ENCODE measurements at regions not wholly inside any gene's neighbourhood (a gene's known extent, or its start where the extent isn't known, plus 50 kb on each side); places are given as distances from the start of the nearest gene placed in this dataset.

DNA sequence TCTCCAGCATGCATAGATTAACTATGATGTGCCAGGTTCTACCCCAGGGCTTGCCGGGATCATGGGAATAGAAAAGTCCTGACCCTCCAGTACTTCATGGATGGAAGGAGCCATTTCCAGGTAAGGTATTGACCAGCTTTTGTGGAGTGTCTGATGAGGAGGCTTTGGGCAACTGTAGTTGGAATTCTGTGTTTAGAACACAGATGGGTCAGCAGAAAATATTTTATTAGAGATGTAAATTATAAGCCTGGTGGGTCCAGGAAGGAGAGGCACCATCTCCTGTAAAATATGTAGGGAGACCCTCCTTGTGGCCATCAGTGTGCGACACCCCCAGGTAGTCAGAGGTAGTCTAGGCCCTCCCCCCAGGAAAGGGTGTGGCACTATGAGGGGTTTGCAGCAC lies 156.2 kb downstream of the IRX1 start:
- Mint-ChIP-seq H3K9me3 (peaks cover 4% of the 10 kb centered on the region), H3K36me3 (no peaks in the 10 kb centered on the region), H3K4me1 (no peaks in the 10 kb centered on the region), H3K27ac (no peak overlapping the region), H3K4me3 (no peak overlapping the region), H3K27me3 (no peaks in the 10 kb centered on the region)
- POLR2A ChIA-PET = no interaction called here
- no peak for DNase-seq
- no peak for ATAC-seq (ENCODE audit: low read depth)

DNA sequence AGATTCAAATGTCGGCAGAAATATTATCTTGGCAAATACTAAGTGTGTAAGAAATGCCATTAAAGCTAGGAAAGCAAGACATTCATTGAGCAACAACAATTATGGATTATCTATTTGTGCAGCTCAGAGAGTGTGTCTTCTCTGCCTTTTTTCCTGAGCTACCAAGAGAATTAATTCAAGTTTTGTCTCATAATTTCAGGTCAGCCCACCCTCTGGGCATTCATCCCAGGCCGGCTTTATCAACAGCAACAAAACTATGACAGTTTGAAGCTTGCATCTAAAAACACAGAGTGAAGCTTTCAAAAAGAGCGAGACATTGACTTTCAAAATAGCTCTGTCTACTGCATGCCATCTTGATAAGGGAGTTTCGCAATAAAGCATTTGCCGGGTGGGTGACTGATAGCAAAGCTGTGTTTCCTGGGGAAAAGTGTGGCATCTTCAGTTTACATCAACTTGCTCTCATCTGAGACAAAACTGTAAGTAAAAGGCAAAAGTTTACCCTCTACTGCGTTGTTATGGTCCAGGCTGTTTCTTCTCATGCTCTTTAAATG lies 182.4 kb downstream of the IRX1 start:
- no peak for ATAC-seq (ENCODE audit: low read depth)
- no peak overlapping the region for H3K4me3 Mint-ChIP-seq
- no peak for DNase-seq
- H3K9me3 Mint-ChIP-seq = peaks cover 2% of the 10 kb centered on the region
- H3K4me1 Mint-ChIP-seq = no peaks in the 10 kb centered on the region
- POLR2A ChIA-PET = no interaction called here
- H3K36me3 Mint-ChIP-seq = no peaks in the 10 kb centered on the region
- no peak overlapping the region for H3K27ac Mint-ChIP-seq
- H3K27me3 Mint-ChIP-seq = no peaks in the 10 kb centered on the region

DNA sequence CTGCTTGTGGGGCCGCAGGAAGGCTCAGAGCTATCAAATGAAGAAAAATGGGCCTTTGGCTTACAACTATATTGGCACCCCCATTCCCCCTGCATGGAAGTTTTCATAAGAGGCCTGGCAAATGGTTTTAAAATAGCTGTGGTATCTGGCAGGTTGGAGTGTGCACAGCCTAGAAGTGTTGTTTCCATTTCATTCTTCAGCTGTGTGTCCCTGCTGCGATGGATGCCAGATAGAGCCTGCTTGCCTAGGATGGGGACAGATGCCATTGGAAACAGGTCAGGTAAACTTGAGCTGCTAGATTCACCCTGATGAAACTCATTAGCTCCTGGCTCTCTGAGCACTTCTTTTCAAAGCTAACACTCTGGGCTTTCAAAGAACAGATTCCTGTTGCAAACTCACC lies 183.3 kb downstream of the IRX1 start:
- DNase-seq = no peak
- Mint-ChIP-seq H3K4me1 (no peaks in the 10 kb centered on the region), H3K4me3 (no peak overlapping the region), H3K27ac (no peak overlapping the region), H3K9me3 (peaks cover 2% of the 10 kb centered on the region), H3K27me3 (no peaks in the 10 kb centered on the region), H3K36me3 (no peaks in the 10 kb centered on the region)
- ATAC-seq (ENCODE audit: low read depth) = no peak
- POLR2A ChIA-PET = no interaction called here

GRCh38 chr5:3780278-3780677 lies 184.6 kb downstream of the IRX1 start:
- Mint-ChIP-seq H3K4me1 (no peaks in the 10 kb centered on the region), H3K36me3 (no peaks in the 10 kb centered on the region), H3K27ac (no peak overlapping the region), H3K27me3 (no peaks in the 10 kb centered on the region), H3K4me3 (no peak overlapping the region), H3K9me3 (peaks cover 2% of the 10 kb centered on the region)
- POLR2A ChIA-PET = no interaction called here
- no peak for ATAC-seq (ENCODE audit: low read depth)
- no peak for DNase-seq

DNA sequence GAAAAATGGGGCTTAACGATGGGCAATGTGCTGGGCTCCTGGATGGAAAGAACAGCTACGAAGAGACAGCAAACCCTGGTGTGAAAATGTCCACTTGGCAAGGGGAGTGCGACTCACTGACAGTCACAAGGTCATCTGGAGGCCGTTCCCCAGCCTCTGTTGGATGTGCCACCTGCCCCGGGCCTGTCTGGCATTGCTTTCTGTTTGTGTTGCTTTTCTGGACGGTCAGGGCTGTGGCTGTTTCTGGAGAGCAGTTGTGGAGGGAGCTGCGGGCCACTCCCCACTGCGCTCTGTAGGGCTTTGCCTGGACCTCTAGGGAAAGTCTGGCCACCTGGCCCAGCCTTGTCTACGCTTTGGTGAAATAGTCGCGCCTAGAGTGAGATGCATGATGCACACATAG lies 185.3 kb downstream of the IRX1 start:
- H3K4me3 Mint-ChIP-seq = no peak overlapping the region
- POLR2A ChIA-PET = no interaction called here
- no peaks in the 10 kb centered on the region for H3K27me3 Mint-ChIP-seq

GRCh38 chr5:3784854-3785253 lies 189.2 kb downstream of the IRX1 start:
- Mint-ChIP-seq H3K27me3 (peaks cover 3% of the 10 kb centered on the region), H3K36me3 (no peaks in the 10 kb centered on the region)

More for the DNA sequence above, 185.3 kb downstream of the IRX1 start:
- Mint-ChIP-seq H3K9me3 (peaks cover 2% of the 10 kb centered on the region), H3K27ac (no peak overlapping the region), H3K4me1 (no peaks in the 10 kb centered on the region), H3K36me3 (no peaks in the 10 kb centered on the region)
- ATAC-seq (ENCODE audit: low read depth) (no peak), DNase-seq (no peak)

GRCh38 chr5:3786165-3786564 lies 190.5 kb downstream of the IRX1 start:
- POLR2A ChIA-PET = no interaction called here
- no peak overlapping the region for H3K27ac Mint-ChIP-seq
- H3K9me3 Mint-ChIP-seq = peaks cover 2% of the 10 kb centered on the region
- DNase-seq (no peak), ATAC-seq (ENCODE audit: low read depth) (no peak)
- H3K36me3 Mint-ChIP-seq = no peaks in the 10 kb centered on the region
- no peak overlapping the region for H3K4me3 Mint-ChIP-seq
- no peaks in the 10 kb centered on the region for H3K4me1 Mint-ChIP-seq
- H3K27me3 Mint-ChIP-seq = peaks cover 3% of the 10 kb centered on the region

More at GRCh38 chr5:3784854-3785253, 189.2 kb downstream of the IRX1 start:
- POLR2A ChIA-PET = no interaction called here
- Mint-ChIP-seq H3K27ac (no peak overlapping the region), H3K4me3 (no peak overlapping the region), H3K9me3 (peaks cover 2% of the 10 kb centered on the region), H3K4me1 (no peaks in the 10 kb centered on the region)
- no peak for DNase-seq
- ATAC-seq (ENCODE audit: low read depth) = no peak

DNA sequence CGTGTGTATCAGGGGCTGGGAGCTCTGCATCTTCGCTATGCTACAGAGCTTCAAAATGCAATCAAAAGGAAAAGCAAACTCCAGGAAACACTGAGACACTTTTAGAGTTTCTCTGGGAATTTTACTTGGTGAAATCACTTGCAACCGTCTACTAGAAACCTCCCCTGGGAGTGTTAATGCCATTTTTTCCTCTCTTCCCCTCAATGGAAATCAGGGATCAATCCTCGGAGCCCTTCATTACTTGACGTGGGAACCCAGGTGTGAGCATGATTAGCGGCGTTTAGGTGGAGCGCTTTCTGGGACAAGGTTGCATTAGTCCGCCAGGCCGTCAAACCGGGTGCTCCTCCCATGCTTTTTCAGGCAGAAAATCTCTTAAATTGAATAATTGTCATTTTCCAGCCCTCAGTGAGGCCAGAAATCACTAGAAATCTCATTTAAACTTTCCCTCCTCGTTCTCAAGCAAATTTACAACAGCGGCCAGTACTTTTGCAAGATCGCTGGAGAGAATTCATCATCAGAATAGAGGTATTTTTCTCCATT lies 191.3 kb downstream of the IRX1 start:
- Mint-ChIP-seq H3K4me3 (no peak overlapping the region), H3K4me1 (no peaks in the 10 kb centered on the region), H3K36me3 (no peaks in the 10 kb centered on the region), H3K27me3 (peaks cover 3% of the 10 kb centered on the region), H3K27ac (no peak overlapping the region), H3K9me3 (peaks cover 2% of the 10 kb centered on the region)
- DNase-seq (no peak), ATAC-seq (ENCODE audit: low read depth) (no peak)
- POLR2A ChIA-PET = no interaction called here

GRCh38 chr5:3787604-3788003 lies 192.0 kb downstream of the IRX1 start:
- H3K36me3 Mint-ChIP-seq = no peaks in the 10 kb centered on the region
- H3K27me3 Mint-ChIP-seq = peaks cover 3% of the 10 kb centered on the region
- no peak overlapping the region for H3K4me3 Mint-ChIP-seq
- peaks cover 2% of the 10 kb centered on the region for H3K9me3 Mint-ChIP-seq
- POLR2A ChIA-PET = no interaction called here
- no peaks in the 10 kb centered on the region for H3K4me1 Mint-ChIP-seq
- no peak overlapping the region for H3K27ac Mint-ChIP-seq
- DNase-seq (no peak), ATAC-seq (ENCODE audit: low read depth) (no peak)

- no peak for DNase-seq
- ATAC-seq (ENCODE audit: low read depth) = no peak
- peaks cover 4% of the 10 kb centered on the region for H3K9me3 Mint-ChIP-seq
- no peaks in the 10 kb centered on the region for H3K36me3 Mint-ChIP-seq
- POLR2A ChIA-PET = no interaction called here
- no peaks in the 10 kb centered on the region for H3K4me1 Mint-ChIP-seq
- H3K27me3 Mint-ChIP-seq = peaks cover 3% of the 10 kb centered on the region
- no peak overlapping the region for H3K27ac Mint-ChIP-seq
- no peak overlapping the region for H3K4me3 Mint-ChIP-seq
Observed at GRCh38 chr5:3789519-3790193, 194.0 kb downstream of the IRX1 start.

GRCh38 chr5:3793162-3793561 lies 197.5 kb downstream of the IRX1 start:
- POLR2A ChIA-PET = no interaction called here
- no peaks in the 10 kb centered on the region for H3K36me3 Mint-ChIP-seq
- no peaks in the 10 kb centered on the region for H3K4me1 Mint-ChIP-seq
- DNase-seq = no peak
- no peaks in the 10 kb centered on the region for H3K27me3 Mint-ChIP-seq
- H3K27ac Mint-ChIP-seq = no peak overlapping the region
- H3K4me3 Mint-ChIP-seq = no peak overlapping the region
- peaks cover 2% of the 10 kb centered on the region for H3K9me3 Mint-ChIP-seq
- no peak for ATAC-seq (ENCODE audit: low read depth)

DNA sequence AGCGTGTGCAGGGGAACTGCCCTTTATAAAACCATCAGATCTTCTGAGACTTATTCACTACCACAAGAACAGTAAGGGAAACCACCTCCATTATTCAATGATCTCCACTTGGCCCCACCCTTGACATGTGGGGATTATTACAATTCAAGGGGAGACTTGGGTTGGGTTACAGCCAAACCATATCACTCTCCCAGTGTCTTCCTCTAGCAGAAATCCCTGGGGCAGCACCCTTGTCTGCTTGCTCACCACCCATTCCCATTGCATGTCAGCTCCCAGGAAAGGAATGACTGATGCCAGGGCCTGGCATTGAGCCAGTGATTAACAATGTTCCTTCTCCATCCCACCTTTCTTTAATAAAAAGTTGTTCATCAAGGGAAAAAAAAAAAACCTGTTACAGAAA lies 199.0 kb downstream of the IRX1 start:
- no peaks in the 10 kb centered on the region for H3K4me1 Mint-ChIP-seq
- DNase-seq (no peak), ATAC-seq (ENCODE audit: low read depth) (no peak)
- H3K9me3 Mint-ChIP-seq = peaks cover 2% of the 10 kb centered on the region
- H3K36me3 Mint-ChIP-seq = no peaks in the 10 kb centered on the region
- no peaks in the 10 kb centered on the region for H3K27me3 Mint-ChIP-seq
- H3K4me3 Mint-ChIP-seq = no peak overlapping the region
- no peak overlapping the region for H3K27ac Mint-ChIP-seq
- POLR2A ChIA-PET = no interaction called here

DNA sequence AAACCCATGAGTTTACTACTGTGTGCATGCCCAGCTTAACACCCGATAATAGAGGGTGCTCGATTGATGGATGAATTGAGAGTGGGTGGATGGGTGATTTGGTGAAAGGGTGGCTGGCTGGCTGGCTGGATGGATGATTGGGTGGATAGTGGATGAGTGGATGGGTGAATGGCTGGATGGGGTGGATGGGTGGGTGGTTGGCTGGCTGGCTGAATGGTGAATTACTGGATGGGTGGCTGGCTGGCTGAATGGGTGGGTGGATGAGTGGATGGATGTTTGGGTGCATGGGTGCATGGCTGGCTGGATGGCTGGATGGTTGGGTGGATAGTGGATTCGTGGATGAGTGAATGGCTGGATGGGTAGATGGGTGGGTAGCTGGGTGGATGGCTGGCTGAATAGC lies 201.1 kb downstream of the IRX1 start:
- POLR2A ChIA-PET = no interaction called here
- Mint-ChIP-seq H3K27me3 (no peaks in the 10 kb centered on the region), H3K4me1 (no peaks in the 10 kb centered on the region), H3K36me3 (no peaks in the 10 kb centered on the region), H3K9me3 (peaks cover 5% of the 10 kb centered on the region), H3K27ac (no peak overlapping the region), H3K4me3 (no peak overlapping the region)
- DNase-seq (no peak), ATAC-seq (ENCODE audit: low read depth) (no peak)

GRCh38 chr5:3801967-3802366 lies 206.3 kb downstream of the IRX1 start:
- Mint-ChIP-seq H3K36me3 (no peaks in the 10 kb centered on the region), H3K27me3 (no peaks in the 10 kb centered on the region), H3K4me3 (no peak overlapping the region), H3K4me1 (no peaks in the 10 kb centered on the region), H3K9me3 (peaks cover 4% of the 10 kb centered on the region), H3K27ac (no peak overlapping the region)
- ATAC-seq (ENCODE audit: low read depth) = no peak
- DNase-seq = no peak
- POLR2A ChIA-PET = no interaction called here

Data from activated naive CD8-positive, alpha-beta T cell treated with anti-CD3 and anti-CD28 coated beads, Interleukin-2, amount 10 ng/mL, durations not matched to agents 7 days and 5 days (primary cell).